HG03342 (cell line): ENCODE measurements at regions not wholly inside any gene's neighbourhood (a gene's known extent, or its start where the extent isn't known, plus 50 kb on each side); places are given as distances from the start of the nearest gene placed in this dataset.
"Not testable (repeated sequence)": the region's sequence is repeated elsewhere in the genome, so short reads cannot be mapped to it uniquely, and the experiment has no call there.

Experiments used
- ATAC-seq: cut with Tn5 transposase; IDR thresholded peaks from one replicate; pipeline ENCODE4 v1.9.1; 2021; ENCODE audit warnings: mild to moderate bottlenecking, moderate library complexity; ENCODE audit not compliant: unreplicated experiment

DNA sequence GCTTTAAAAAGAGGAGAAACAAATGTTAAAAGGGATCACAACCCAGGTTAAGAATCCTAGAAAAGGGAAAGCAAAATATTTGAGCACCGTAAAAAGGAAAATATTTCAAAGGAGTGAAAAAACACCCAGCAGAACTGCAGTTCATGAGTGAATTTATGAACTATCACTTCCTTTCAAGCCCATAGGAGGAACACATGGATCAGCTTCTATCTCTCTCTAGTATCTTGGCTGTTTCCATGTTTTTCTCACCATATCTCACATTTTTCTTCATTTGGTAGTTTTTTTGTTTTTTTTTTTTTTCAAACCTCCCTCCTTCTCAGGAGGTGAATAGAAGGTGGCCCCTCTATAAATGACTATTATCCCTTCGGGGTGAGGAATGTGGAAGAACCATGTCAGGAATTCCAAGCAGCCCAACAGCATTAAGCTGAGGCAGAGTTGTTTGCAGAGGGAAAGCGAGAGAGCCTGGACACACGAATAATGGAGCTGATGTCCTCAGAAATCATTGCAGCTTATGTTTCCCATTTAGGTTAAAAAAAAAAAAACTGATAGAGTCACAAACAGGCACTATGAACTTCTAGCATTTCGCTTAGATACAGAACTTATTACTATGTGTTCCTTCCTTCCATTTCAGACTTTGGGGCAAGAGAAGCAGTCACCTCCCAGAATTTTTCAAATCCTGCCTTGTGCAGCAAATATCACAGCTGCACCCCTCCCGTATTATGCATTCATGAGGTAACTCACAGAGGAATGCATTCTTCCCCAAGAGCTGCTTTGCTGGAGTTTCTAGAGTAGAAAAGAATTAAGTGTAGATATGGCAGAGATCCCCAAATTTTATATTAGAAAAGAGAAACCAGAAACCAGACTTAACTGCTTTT, 315.6 kb downstream of the IRS1 start:
- ATAC-seq, result no peak

GRCh38 chr2:226483143-226483542, 316.5 kb downstream of the IRS1 start:
- ATAC-seq, result no peak

DNA sequence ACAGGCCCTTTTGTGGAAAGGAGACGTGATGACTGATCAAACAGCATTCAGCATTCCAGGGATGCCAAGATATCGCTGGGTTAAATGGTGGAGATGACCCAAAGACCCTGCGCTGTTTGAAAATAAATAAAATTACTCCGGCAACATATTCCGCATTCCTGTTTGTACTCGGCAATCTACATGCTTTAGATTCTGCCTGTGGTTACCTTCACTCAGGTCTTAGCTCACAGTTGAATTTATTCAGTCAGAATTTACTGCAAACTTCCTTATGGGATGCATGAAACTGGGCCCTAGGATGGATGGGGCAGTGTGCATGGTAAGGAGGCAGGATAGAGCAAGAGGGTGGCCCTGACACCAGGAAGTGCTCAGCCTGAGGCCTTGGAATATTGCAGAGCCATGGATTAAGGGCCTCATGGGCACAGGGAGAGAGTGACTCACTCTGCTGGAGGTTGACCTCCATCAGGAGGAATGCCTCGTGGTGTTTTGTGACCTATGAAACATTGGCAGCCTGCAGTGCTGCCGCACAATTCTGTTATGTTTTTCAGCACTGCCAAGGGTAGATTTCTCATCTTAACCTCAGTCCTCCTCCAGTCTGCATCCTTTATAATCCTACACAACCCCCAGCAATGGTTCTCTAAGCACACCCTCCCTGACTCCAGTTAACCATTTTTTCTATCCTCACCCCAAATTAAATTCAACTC, 321.4 kb downstream of the IRS1 start:
- no peak for ATAC-seq

GRCh38 chr2:226477221-226478108, 322.2 kb downstream of the IRS1 start:
- ATAC-seq, result no peak

GRCh38 chr2:226475650-226476049, 324.0 kb downstream of the IRS1 start:
- no peak for ATAC-seq

DNA sequence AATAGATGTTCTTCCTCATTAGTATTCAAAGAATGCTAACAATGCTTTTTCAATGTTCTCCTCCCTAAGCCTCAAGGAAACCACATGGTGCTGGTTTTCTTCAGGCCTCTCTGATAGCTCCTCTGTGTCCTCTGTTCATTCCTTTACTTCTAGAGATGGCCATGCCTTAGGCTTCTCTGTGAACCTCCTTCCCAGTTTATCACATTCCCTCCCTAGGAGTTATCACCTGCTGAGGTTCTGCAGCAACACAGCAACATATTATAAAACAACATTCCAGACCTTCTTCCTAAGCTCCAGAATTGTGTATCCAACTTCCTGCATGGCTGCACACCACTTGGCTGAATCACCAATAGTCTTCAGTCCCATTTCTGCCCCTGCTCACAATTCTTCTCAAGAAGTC, 325.5 kb downstream of the IRS1 start:
- ATAC-seq, result no peak

DNA sequence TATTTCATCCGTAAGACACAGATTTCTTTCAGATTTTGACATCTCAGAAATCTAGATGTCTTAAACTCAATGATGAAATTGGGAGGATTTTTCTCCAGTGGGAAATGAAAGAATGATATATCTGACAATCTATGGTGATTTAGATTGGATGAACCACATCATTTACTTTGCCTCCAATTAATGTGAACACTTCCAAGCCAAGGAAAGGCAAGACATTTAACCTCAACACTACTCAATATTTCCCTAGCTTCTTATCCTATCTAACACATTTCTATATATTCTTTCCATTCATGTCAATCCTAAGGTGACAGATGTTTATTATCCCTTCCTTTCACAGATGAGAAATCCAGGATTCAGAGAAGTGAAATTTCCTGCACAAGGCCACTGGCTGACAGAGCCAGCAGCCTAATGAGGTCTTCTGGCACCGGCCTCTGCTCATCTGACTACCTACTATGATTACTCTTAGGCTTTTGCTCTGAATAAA, 327.6 kb downstream of the IRS1 start:
- no peak for ATAC-seq

GRCh38 chr2:226467633-226468032, 332.0 kb downstream of the IRS1 start:
- no peak for ATAC-seq

GRCh38 chr2:226467221-226467620, 332.4 kb downstream of the IRS1 start:
- ATAC-seq, result no peak

DNA sequence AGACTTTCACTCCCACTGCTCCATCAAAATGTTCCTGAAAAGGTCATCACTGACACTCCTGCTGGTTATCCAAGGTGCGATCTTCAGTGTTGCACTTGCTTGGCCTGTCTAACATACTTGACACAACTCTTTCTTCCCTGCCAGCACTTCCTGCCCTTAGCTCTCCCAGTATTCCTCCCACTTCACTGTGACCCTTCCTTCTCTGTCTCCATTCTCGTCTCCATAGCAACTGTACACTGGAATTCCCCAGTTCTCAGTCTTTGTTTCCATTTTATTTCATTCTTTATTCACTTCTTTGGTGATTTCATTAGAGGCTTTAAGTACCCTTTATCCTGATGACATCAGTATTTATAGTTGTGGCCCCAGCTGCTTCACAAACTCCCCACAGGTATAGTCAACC, 333.0 kb downstream of the IRS1 start:
- ATAC-seq, result no peak

- no peak for ATAC-seq
These were observed 333.5 kb downstream of the IRS1 start for GRCh38 chr2:226466124-226466523.

DNA sequence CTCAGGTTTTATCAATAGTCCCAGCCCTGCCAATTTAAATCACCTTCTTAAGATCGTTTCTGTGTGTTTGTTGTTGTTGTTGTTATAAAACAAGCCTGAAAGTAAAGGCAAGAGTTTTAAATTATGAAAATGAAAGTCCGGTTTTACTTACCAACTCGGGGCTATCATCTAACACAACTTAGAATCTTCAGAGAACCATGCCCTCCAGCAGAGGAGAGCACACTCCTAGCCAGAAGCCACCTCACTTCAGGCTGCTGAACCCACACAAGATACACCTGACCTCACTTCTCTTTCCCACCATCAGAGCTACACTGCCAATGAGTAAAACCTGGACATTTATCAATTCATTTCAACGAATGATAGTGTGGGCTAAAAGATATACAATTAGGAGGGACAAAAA, 335.2 kb downstream of the IRS1 start:
- ATAC-seq, result no peak

- no peak for ATAC-seq
These were observed 336.5 kb downstream of the IRS1 start for GRCh38 chr2:226463154-226463553.

GRCh38 chr2:226461981-226462380, 337.6 kb downstream of the IRS1 start:
- no peak for ATAC-seq

DNA sequence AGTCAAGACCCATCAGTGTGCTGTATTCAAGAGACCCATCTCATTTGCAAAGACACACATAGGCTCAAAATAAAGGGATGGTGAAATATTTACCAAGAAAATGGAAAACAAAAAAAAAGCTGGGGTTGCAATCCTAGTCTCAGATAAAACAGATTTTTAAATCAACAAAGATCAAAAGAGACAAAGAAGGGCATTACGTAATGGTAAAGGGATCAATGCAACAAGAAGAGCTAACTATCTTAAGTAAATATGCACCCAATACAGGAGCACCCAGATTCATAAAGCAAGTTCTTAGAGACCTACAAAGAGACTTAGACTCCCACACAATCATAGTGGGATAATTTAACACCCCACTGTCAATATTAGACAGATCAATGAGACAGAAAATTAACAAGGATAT, 343.5 kb downstream of the IRS1 start:
- ATAC-seq, result not testable (repeated sequence)

GRCh38 chr2:226452768-226453167, 346.9 kb downstream of the IRS1 start:
- ATAC-seq, result no peak

DNA sequence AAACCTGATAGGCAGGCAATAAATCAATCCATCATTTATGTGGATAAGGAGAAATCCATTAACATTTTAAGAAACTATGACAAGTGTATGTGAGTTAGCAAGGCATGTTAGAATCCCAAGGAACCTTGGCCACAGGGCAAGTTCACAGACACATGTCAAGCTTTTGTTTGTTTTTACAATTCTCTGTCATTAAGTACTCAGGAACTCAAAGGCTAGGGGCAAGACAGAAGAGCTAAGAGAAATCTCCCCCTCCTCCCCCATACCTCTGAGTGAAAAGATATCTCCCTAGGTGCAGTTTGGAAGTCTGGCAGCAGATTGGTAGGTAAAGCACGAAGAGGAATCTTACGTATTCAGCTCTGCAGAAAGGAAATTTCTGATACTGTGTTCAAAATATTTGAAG, 348.1 kb downstream of the IRS1 start:
- no peak for ATAC-seq

DNA sequence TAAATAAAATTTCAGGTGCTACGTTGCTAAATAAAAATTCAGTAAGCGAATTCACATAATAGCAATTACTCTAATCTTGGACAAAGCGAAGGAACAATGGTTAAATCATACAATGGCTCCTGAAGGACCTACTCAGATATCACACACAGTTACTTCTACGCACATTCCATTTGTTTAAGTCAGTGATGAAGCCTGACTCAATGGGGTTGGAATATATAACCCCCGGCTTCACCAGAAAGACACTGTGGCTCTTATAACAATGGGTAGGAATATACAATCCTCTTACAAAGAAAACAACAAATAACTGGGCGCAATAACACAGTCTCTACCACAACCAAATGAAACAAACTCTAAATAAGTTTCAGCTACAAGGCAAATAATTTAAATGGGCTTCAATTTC, 349.5 kb downstream of the IRS1 start:
- no peak for ATAC-seq

DNA sequence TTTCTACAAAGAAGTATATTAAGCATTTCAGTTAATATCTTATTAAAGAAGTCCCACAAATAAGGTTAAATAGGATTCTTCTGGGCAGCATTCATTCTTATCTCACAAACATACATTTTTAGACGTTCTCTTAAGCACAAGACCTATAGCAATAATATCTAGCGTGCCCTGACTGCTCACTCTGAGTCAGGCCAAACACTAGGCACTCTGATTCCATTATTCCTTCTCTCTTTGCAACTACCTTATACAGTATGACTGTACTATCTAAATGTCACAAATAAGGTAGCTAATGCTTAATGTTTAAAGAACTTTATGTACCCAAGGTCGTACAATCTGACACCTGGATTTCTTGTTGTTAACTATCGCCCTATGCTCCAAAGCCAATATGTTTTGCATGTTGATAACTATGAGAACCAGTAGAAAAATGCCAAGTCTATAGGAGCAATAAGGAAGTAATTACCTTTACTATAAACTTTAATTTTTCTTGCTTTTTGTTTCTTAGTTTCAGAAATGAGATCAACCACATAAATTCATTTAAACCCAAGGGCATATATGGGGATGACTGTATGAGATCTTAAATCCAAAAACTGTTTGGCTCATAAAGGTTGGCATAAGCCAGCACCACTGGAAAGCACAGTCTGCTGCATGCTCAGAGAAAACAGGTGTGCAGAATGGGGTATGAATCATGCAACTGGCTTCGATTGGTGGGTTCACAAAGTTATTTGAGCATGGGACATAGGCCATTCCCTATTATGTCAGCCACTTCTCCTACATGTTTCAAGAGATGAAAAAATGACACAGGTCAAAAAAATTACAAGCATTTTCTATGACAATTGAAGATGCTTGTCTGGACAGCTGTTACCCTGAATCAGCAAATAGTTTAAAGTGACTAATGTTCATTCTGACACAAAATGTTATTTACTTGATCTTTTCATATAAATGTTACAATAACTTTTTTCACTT, 352.0 kb downstream of the IRS1 start:
- ATAC-seq, result no peak

DNA sequence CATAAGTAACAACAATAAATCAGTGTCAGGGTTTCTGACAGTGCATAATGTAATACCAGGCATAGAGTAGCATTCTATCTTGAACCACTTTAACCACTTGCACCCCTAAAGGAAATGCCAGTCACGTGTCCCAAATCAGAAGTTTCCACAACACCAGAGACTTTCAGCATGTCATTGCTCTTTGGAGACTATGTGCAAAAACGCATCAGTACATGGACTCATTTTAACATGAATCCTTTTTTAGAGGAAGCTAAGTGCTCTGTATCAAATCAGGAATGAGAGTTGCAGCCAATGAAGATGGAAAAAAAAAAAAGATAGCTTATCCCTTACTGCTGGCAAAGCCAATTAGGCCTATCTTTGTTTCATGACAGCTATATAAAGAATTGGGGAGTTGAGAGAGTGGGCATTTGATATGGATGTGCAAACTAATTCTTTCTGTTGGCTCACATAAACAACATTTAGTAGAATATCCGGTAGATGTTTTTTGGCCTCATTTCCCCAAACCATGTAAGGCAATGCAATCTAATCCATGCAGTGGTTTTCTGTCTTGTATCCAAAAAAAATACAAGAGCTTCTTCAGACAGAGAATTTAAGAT, 353.1 kb downstream of the IRS1 start:
- ATAC-seq, result no peak
